ENCODE measurements at regions not wholly inside any gene's neighbourhood (a gene's known extent, or its start where the extent isn't known, plus 50 kb on each side); places are given as distances from the start of the nearest gene placed in this dataset.

- DNase-seq (ENCODE audit: low read depth) = no peak
Observed at GRCh38 chr16:72502594-72503005, 330.6 kb upstream of the PMFBP1 start.

GRCh38 chr16:72501739-72502593 is 330.0 kb upstream of the PMFBP1 start:
- DNase-seq (ENCODE audit: low read depth) = no peak

GRCh38 chr16:72500545-72500944 is 328.6 kb upstream of the PMFBP1 start:
- DNase-seq (ENCODE audit: low read depth) = no peak

DNA sequence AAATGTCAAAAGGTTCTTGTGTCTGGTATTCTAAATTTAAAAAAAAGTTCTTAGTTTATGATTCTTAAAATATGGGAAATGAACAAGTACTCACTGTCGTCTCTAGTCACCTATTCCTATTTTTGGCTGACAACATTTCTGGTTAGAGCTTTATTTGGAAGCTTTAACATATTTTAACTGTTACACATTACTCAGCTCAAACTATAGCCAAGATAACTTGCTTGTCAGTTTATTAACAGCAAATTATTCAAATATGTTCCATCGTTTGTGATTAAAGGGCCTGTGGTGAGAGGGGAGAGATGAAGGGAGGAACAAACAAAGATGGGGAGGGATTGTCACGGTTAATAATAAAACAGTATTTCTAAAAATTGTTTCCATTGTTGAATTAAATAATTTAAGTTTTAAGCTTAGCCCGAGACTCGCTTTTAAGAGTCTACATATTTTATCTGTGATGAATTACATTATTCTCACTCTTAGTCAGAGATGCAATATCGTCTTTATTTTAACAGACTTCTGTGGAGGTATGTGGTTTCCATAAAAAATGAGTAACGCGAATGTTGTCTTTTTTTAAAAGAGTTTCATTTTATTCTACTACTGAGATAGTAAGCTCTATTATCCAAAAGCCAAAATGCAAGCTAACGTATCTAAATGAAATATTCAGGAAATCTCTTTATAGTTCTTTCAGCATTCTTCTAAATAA is 321.9 kb upstream of the PMFBP1 start:
- no peak for DNase-seq (ENCODE audit: low read depth)

DNA sequence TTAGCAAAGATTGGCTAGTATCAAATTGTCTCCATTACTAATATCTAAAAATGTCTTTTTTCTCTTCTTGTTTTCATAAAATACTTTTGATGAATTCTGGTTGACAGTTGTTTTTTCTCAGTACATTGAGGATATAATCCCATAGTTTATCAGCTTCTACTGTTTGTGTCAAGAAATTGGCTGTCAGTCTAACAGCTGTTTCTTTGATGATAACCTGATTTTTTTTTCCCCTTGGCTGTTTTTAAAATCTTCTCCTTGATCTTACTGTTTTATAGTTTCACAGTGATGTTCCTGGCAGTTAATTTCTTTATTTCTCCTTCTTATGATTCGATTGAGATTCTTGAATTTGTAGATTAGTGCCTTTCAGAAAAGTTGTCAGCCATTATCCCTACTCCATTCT is 315.3 kb upstream of the PMFBP1 start:
- no peak for DNase-seq (ENCODE audit: low read depth)

DNA sequence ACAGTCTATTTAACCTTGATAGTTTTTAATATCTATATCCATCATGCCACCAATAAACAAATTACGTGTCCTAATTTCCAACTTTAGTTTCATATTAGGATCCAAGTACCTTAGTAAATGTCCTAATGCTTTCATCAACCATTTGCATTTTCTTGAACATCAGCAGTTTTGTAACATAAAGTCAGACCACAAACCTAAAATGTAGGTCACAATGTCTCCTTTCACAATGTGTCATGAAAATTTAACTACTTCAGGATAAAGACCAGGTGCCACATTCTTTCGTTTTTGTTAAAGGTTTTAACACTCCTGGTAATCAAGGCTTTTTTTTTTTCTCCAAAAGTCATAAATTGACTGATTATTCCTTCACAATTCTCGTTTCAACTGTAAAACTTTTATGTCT is 310.7 kb upstream of the PMFBP1 start:
- no peak for DNase-seq (ENCODE audit: low read depth)

- DNase-seq (ENCODE audit: low read depth) = no peak
Observed at GRCh38 chr16:72481419-72481818, 309.5 kb upstream of the PMFBP1 start.

GRCh38 chr16:72480911-72481310 is 309.0 kb upstream of the PMFBP1 start:
- DNase-seq (ENCODE audit: low read depth) = no peak

GRCh38 chr16:72475688-72476087 is 303.7 kb upstream of the PMFBP1 start:
- no peak for DNase-seq (ENCODE audit: low read depth)

DNA sequence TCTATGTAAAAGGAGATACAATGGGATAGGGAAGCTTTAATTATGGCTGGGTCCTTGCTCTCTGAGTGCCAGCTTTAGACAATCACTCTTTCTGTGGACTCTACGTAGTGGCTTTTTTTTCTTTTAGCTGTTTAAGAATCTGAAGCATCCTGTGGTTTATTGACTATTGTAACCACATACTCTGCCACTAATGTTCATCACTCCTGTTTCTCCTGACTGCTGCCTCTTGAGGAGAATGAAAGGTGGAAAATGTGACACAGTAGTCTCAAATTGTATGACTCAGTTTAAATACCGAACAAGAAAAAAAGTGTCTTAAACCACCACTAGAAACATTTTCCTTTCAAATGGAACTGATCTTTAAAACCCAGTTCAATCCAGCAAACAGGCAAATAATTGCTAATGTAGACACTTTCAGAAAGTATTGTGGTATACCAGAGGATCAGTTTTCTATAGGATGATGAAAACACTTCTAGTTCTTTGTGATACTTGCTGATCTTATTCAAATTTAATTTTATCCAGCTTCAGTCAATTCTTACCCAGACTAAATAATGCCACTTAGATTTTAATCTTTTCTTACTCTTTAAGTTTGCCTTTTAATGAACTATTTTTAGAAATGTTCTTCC is 302.7 kb upstream of the PMFBP1 start:
- DNase-seq (ENCODE audit: low read depth) = no peak

GRCh38 chr16:72473631-72474030 is 301.7 kb upstream of the PMFBP1 start:
- no peak for DNase-seq (ENCODE audit: low read depth)

DNA sequence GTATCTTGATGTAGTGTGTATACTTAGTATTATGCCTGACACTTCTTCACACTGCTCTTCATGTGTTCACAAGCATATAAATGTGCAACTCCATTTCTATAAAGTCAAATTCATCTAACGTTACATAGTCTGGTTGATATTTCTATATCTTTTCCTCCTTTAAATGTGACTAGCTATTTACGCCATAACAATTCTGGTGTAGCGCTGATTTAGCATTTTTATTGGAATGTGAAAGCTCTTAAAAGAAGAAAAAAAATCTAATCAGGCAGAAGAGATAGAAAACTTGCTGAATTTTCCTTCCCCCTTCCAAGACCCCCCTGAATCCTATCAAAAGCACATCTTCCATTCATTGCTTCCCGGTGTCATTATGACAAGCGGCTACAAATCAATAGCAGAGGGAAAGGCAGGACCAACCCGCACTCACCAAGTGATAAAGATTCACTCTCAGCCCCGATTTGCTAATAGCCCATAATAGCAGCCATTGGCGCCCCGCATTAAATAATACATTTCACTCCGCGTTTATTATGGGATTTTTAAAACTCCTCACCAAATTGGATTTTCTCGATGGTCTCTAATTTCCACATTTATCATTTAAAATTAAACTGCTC is 299.5 kb upstream of the PMFBP1 start:
- DNase-seq (ENCODE audit: low read depth) = no peak

DNA sequence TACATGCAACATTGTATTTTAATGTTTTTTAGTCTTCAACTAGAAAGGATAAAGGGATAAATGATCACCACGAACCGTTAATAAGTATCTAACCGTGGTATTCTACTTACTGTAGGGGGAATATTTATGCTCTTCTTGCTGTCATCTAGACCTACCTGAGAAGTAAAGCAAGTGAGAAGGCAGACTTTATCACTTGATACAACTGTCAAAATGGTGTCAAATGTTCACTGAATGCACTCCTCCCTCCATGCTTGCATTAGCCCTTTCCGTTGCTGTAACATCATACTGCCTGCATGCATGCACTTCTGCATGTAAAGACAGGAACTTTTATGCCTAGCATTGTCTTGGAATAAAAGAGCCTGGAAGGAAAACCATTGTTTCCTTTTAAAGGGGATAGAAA is 298.6 kb upstream of the PMFBP1 start:
- DNase-seq (ENCODE audit: low read depth) = no peak

DNA sequence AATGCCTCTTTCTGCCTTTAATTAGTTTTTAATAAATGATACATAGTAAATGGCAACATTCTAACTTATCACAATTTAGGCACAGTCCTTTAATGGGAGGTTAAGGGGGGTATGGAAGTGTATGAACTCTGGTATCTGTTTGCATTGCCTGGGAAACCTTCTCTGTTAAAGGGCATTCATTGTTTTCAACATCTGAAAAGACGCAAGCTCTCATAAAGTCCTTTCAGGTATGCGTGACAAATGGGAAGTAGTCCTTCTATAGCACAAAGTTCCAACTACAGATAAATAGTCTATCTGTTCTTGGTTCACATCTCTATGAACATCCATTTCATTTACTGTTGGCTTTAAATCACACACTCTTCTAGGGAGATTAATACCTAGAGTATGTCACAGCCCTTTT is 298.0 kb upstream of the PMFBP1 start:
- no peak for DNase-seq (ENCODE audit: low read depth)

GRCh38 chr16:72468582-72468981 is 296.6 kb upstream of the PMFBP1 start:
- DNase-seq (ENCODE audit: low read depth) = no peak

- no peak for DNase-seq (ENCODE audit: low read depth)
Observed at GRCh38 chr16:72467157-72467759, 295.3 kb upstream of the PMFBP1 start.

DNA sequence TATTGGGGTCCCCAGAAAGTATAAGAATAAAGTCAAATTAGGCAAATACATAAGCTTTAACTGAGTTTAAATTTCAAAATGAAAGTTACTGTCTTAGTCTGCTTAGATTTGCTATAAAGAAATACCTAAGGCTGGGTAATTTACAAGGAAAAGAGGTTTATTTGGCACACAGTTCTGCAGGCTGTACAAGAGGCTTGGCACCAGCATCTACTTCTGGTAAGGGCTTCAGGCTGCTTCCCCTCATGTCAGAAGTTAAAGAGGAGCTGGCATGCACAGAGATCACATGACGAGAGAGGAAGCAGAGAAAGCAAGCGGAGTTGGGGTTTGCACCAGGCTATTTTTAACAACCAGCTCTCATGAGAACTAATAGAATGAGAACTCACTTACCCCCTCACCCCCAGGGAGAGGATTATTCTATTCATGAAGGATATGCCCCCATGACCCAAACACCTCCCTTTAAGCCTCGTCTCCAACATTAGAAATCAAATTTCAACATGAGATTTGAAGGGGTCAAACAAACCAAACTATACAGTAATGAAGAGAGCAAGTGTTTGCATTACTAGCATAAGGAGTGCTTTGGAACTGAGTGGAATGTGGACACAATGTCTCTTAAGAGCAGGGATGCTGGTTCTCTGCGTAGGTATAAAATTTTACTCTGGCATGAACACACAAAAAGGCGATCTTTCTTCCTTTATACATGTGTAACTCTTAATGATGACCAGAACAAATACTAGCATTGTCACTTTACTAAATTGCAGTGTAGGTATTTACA is 292.8 kb upstream of the PMFBP1 start:
- no peak for DNase-seq (ENCODE audit: low read depth)

- no peak for DNase-seq (ENCODE audit: low read depth)
Observed at GRCh38 chr16:72464052-72464451, 292.1 kb upstream of the PMFBP1 start.

GRCh38 chr16:72458035-72458434 is 286.1 kb upstream of the PMFBP1 start:
- no peak for DNase-seq (ENCODE audit: low read depth)

GRCh38 chr16:72457243-72457940 is 285.4 kb upstream of the PMFBP1 start:
- no peak for DNase-seq (ENCODE audit: low read depth)

All from activated T-cell treated with anti-CD3 and anti-CD28 coated beads for 1 hour (primary cell).